GM18951 (cell line): ENCODE measurements at regions not wholly inside any gene's neighbourhood (a gene's known extent, or its start where the extent isn't known, plus 50 kb on each side); places are given as distances from the start of the nearest gene placed in this dataset.

Experiments
- POLR2A ChIP-seq: IDR thresholded peaks from 4 replicates; pipeline ENCODE4 v1.6.1; 2011; ENCODE audit warnings: mild to moderate bottlenecking; ENCODE audit not compliant: insufficient read length, insufficient read depth; ENCODE audit errors: extremely low read depth
- in situ Hi-C: fragments of 300-500 bp; cut with MboI; formaldehyde crosslinking; loops from one replicate; pipeline ENCODE4 v1.12.0; 2022; ENCODE audit warnings: low sequenced_read_pairs, mixed read lengths, inconsistent platforms; ENCODE audit not compliant: unreplicated experiment

DNA sequence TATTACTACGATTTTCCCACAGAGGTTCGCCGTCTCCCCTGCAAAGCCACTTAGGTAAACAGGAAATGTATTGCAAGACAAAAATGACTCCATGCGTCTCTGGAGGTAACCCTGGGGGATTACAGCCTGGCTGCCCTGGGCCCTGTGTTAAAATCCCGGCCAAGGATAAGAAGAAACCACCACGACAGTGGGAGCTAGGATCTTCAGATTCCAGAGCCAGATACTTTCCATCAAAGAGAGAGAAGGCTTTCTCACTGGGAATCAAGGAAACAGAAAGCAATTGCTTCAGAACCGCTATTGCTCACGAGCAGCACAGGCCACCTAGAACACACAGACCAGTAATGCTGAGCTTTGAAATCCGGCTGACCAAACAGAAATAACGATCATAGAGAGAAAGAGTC lies 97.9 kb upstream of the ZNF516 start:
- in situ Hi-C loops, result no loop called here
- no peak for TF ChIP-seq POLR2A

GRCh38 chr18:76592096-76592495 lies 97.1 kb upstream of the ZNF516 start:
- in situ Hi-C loops, result no loop called here
- no peak for TF ChIP-seq POLR2A

- no peak for TF ChIP-seq POLR2A
- in situ Hi-C loops, result no loop called here
Measured at GRCh38 chr18:76589866-76590265, 94.8 kb upstream of the ZNF516 start.

GRCh38 chr18:76589316-76589715 lies 94.3 kb upstream of the ZNF516 start:
- in situ Hi-C loops, result no loop called here
- TF ChIP-seq POLR2A, result no peak

- in situ Hi-C loops, result no loop called here
- TF ChIP-seq POLR2A, result no peak
Measured at GRCh38 chr18:76588601-76589226, 93.7 kb upstream of the ZNF516 start.

DNA sequence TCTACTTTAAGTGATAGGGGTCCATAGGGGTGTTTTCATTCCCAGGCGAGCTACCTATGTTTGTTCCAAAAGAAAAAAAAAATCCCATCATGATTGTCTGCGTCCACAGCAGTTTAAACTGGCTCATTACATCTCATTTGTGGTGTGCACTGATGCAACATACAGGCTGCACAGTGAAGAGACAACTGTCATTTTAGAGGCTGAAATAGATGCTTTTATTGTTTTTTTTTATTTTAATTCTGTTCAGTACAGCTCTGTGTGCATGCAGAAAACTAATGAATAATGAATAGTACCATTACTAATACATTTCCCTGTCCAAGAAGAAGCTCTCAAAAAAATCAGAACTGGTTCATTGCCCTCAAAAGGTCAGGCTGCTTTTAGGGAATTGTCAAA lies 92.8 kb upstream of the ZNF516 start:
- no peak for TF ChIP-seq POLR2A
- in situ Hi-C loops, result no loop called here

- in situ Hi-C loops, result no loop called here
- no peak for TF ChIP-seq POLR2A
Measured at GRCh38 chr18:76587147-76587878, 92.3 kb upstream of the ZNF516 start.

- in situ Hi-C loops, result no loop called here
- no peak for TF ChIP-seq POLR2A
Measured at GRCh38 chr18:76584414-76585310, 89.6 kb upstream of the ZNF516 start.

DNA sequence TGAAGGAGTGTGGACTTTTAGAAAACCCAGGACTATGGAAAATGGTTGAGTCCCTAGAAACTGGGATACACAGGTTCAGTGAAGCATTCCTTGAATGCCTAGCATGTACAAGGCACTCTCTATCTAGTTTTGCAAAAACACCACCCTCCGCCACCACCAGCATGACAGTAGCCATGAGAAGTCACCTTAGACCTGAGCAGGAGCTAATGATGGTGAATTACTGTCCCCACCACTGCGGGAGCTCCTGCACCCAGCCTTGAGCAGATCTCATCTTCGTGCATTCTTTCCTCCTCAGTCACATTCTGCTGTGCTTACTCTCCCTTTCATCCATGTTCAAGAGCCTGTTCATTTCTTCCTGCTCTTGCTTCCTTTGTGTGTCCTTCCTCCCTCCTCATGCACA lies 86.2 kb upstream of the ZNF516 start:
- in situ Hi-C loops, result no loop called here
- TF ChIP-seq POLR2A, result no peak

DNA sequence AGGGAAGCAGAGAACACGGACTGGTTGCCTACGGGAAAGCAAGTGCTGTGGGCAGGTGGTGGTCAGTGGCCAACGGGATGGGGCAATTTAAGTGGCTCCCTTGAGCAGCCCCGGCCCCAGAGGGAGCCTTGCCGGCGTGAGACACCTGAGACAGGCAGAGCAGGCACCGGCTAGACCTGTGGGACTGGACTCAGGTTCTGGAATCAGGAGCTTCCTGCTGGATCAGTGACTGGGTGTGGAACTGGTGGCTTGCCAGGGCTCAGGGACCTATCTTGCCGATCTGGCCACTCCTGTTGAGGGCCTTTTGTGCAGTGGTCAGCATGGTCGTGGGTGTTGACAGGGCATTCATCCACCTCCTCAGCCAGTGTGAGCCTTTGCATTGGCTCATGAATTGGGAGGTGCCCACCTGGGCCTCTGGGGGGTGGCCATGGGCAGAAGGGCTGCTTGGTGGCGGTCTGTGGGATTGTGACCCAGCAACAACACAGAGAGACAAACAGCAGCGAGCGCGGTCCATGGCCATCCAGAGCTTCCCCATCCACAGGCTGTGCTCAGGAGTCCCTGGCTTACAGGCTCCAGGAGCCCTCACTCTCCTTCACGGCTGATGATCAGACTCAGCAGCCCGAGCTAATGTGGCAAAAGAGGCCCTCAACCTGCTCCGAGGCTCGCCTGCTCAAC lies 85.4 kb upstream of the ZNF516 start:
- no peak for TF ChIP-seq POLR2A
- in situ Hi-C loops, result no loop called here

DNA sequence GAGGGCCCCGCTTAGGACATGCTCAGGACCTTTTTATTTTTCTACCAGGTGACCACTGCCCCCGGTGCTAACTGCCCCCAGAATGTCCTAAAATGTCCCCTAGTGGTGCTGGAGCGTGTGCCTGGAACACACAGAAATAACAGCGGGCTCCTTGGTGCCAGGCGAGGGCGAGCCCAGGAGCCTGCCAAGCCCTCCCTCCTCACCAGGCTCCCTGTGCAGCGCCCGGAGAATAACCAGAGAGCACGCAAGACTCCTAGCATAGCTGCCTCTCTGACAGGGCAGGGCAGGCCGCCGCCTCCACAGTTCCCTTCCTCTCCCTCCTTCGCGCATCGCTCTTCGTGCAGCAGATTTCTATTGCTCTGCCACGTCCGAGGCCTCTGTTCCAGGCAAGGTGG lies 84.3 kb upstream of the ZNF516 start:
- in situ Hi-C loops, result no loop called here
- no peak for TF ChIP-seq POLR2A

DNA sequence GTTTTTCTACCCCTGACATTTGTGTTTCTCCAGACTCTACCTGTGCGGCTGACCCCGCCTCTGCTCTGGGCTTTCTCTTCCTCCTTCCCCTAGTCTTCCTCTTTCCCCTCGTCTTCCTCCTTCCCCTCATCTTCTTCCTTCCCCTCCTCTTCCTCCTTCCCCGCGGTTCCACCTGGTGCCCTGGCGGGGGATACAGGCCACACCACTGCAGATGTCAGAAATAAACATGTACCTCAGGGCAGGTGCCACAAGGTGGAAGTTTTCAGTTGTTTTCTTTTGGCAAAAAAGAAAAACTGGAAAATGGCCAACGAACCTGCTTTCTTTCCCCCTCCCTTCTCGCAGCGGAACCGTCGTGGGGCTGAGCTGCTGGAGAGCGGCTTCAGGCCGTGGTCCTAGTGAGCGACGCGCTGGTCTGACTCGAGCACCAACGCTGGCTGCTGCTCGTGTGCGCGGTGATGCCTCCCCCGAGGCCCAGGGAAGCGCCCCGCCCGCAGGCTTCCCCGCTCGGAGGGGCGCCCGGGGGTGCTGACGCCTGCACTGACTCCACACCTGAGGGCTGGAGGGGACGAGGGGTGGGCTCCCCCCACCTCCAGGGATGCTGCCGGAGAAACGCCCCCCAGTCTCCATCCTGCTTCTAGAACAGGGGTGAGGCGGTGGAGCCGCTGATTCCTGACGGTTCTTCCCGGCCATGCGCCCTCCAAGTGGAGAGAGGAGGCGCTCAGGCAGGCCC lies 83.7 kb upstream of the ZNF516 start:
- TF ChIP-seq POLR2A, result no peak
- in situ Hi-C loops, result no loop called here

DNA sequence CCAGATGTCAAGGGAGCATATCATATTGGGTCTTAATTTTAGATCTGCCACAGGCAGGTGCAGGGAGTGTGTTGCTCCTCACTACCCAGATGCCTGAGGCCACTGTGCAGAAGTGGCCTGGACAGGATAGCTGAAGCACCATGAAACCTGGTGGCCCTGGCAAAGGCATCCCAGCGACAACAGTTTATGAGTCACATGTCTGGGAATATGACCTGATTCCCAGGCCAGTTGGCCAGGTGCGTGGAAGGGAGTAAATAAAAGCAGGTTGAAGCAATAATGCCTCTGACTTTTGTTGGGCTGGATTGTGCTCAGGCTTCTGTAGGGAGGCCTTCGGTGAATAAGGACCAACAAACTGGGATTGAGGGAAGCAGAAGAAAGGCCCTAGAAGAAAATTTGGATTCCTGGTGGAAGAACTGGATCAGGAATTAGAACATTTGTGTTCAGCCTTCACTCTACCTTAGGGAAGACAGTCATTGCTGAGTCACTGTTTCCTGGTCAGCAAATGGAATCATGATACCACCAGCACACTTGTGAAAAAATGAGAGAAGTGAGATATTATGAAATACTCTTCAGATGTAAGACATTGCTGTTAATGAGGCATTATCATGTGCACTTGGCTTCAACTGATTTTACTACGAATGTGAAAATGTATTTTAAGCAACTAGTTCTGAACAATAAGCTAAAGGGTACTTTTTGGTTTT lies 78.4 kb upstream of the ZNF516 start:
- no peak for TF ChIP-seq POLR2A
- in situ Hi-C loops, result no loop called here
